ACC112 (cell line): ENCODE measurements at regions not wholly inside any gene's neighbourhood (a gene's known extent, or its start where the extent isn't known, plus 50 kb on each side); places are given as distances from the start of the nearest gene placed in this dataset.

Source experiments
- H2AFZ ChIP-seq: fragments of 200-600 bp; sonication (generic); one replicate; pipeline ENCODE4 v1.6.0; 2017; ENCODE audit warnings: antibody characterized with exemption, low read length; ENCODE audit not compliant: unreplicated experiment
- H3K27ac ChIP-seq: fragments of 200-600 bp; sonication (generic); 2 replicates; pipeline ENCODE4 v1.5.1; 2014; ENCODE audit warnings: low read depth, mild to moderate bottlenecking, antibody characterized with exemption, low read length, moderate library complexity
- H3K27me3 ChIP-seq: fragments of 200-600 bp; sonication (generic); 2 replicates; pipeline ENCODE4 v1.6.1; 2014; ENCODE audit warnings: mild to moderate bottlenecking, antibody characterized with exemption, low read length, moderate library complexity, mixed read lengths; ENCODE audit not compliant: insufficient read depth
- H3K36me3 ChIP-seq: fragments of 200-600 bp; sonication (generic); 2 replicates; pipeline ENCODE4 v1.6.1; 2016; ENCODE audit warnings: mild to moderate bottlenecking, antibody characterized with exemption, low read length, moderate library complexity, mixed read lengths; ENCODE audit not compliant: insufficient read depth
- H3K4me1 ChIP-seq: fragments of 200-600 bp; sonication (generic); one replicate; pipeline ENCODE4 v1.6.1; 2016; ENCODE audit warnings: low read length, mixed read lengths; ENCODE audit not compliant: insufficient read depth, unreplicated experiment, control insufficient read depth
- H3K4me3 ChIP-seq: fragments of 200-600 bp; sonication (generic); 2 replicates; pipeline ENCODE4 v1.5.1; 2014; ENCODE audit warnings: mild to moderate bottlenecking, low read depth, low read length
- H3K79me2 ChIP-seq: fragments of 200-600 bp; sonication (generic); one replicate; pipeline ENCODE4 v1.6.0; 2016; ENCODE audit warnings: low read length; ENCODE audit not compliant: control insufficient read depth, unreplicated experiment, insufficient read depth

DNA sequence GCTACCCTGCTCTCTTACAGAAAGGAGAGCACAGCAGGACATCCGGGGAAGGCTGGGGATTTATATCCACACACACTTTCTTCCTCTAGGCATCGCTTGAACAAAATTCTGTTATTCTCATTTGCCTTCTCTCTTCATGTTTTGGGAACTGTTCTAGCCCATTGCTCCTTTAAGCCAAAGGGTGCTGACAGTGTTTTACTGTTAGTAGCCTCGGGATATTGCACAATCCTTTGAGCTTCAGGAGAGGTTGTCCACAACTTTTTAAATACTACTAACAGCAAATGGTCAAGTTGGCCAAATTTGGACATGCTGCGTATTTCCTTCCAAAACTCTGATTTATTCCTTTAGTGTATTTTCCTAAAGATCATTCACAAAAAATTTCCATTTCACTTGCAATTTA lies 579.2 kb upstream of the RGS18 start:
- Histone ChIP-seq H2AFZ (no peak overlapping the region), H3K4me1 (no peaks in the 10 kb centered on the region), H3K36me3 (no peaks in the 10 kb centered on the region), H3K4me3 (peak overlapping the region; percentile 32; the same call in 1 of the 2 replicates), H3K27me3 (no peaks in the 10 kb centered on the region), H3K79me2 (no peaks in the 10 kb centered on the region), H3K27ac (no peak overlapping the region)

DNA sequence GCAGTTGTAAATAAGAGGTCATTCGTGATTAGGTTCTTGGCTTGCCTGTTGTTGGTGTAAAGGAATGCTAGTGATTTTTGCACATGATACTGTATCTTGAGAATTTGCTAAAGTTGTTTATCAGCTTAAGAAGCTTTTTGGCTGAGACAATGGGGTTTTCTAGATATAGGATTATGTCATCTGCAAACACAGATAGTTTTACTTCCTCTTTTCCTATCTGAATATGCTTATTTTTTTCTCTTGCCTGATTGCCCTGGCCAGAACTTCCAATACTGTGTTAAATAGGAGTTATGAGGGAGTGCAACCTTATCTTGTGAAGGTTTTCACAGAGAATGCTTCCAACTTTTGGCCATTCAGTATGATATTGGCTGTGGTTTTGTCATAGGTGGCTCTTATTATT lies 576.1 kb upstream of the RGS18 start:
- Histone ChIP-seq H3K27ac (no peak overlapping the region), H3K4me3 (no peak overlapping the region), H3K27me3 (no peaks in the 10 kb centered on the region), H3K4me1 (no peaks in the 10 kb centered on the region), H3K79me2 (no peaks in the 10 kb centered on the region), H3K36me3 (no peaks in the 10 kb centered on the region), H2AFZ (no peak overlapping the region)

DNA sequence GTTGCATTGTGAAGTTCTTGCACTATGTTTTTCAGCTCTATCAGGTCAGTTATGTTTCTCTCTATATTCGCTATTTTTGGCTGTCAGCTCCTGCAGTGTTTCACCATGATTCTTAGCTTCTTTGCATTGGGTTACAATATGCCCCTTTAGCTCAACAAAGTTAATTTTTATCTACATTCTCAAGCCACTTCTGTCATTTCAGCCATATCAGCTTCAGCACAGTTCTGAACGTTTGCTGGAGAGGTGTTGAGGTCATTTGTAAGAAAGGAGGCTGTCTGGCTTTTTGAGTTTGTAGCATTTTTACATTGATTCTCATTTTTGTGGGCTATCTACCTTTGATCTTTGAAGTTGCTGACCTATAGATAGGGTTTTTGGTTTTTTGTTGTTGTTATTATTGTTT lies 573.2 kb upstream of the RGS18 start:
- H3K36me3 ChIP-seq = no peaks in the 10 kb centered on the region
- no peaks in the 10 kb centered on the region for H3K4me1 ChIP-seq
- H3K27me3 ChIP-seq = no peaks in the 10 kb centered on the region
- H2AFZ ChIP-seq = no peak overlapping the region
- H3K27ac ChIP-seq = no peak overlapping the region
- H3K79me2 ChIP-seq = no peaks in the 10 kb centered on the region
- H3K4me3 ChIP-seq = no peak overlapping the region

DNA sequence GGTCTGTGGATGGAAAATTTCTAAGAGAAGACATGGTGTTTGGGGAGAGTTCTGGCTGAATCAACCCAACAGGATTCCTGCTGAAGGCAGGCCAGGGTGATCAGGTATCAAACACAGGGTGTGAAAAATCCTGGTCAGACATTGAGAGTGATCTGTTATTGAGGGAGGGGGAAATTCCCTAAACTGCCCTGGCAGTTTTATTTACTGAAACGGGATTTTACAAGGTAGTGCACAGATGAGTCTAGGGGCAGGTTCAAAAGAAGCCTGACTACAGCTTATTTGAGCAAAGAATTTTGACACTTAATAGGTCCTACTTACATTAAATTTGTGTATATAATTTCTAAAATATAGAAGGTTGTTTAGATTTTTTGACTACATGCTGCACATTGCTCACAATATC lies 569.4 kb upstream of the RGS18 start:
- no peaks in the 10 kb centered on the region for H3K79me2 ChIP-seq
- no peaks in the 10 kb centered on the region for H3K36me3 ChIP-seq
- H3K4me3 ChIP-seq = no peak overlapping the region
- no peaks in the 10 kb centered on the region for H3K27me3 ChIP-seq
- no peak overlapping the region for H2AFZ ChIP-seq
- no peak overlapping the region for H3K27ac ChIP-seq
- no peaks in the 10 kb centered on the region for H3K4me1 ChIP-seq

DNA sequence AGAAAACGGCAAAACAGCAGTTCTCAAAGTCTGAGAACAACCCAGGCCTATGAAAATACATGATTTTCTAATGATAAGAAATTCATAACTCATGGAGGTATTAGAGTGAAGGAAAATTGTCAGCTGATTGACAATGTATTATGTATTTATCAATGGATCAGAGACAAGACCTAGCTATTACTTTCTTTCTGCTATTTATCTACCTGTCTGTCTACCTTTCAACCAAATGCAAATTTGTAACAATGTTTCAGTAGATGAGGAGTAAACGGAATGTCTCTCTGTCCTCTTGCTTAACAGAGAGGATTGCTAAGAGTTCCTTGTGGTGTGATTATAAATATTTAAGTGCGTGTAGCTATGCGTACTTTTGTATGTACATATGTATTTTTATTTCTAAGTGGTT lies 568.7 kb upstream of the RGS18 start:
- H3K4me3 ChIP-seq = no peak overlapping the region
- H3K27ac ChIP-seq = no peak overlapping the region
- H3K79me2 ChIP-seq = no peaks in the 10 kb centered on the region
- no peaks in the 10 kb centered on the region for H3K36me3 ChIP-seq
- H3K27me3 ChIP-seq = no peaks in the 10 kb centered on the region
- no peak overlapping the region for H2AFZ ChIP-seq
- no peaks in the 10 kb centered on the region for H3K4me1 ChIP-seq

DNA sequence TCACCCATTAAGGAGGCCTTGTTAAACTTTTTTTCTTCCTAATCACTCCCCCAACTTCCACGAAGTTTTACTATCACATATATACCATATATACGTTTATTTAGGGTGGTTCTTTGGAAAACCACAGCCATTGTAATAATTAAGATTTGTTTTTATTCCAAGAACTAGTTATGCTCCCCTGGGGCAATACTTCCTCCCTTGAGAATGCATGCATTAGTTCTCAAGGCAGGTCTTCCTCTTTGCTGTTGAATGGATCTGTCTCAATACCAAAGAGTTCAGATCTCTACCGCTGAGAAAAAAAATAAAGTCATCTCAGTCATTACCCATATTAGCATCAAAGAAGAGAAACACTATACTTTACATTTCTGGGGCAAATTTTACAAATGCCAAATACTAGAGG lies 567.7 kb upstream of the RGS18 start:
- H3K36me3 ChIP-seq = no peaks in the 10 kb centered on the region
- H2AFZ ChIP-seq = no peak overlapping the region
- no peak overlapping the region for H3K27ac ChIP-seq
- H3K4me3 ChIP-seq = no peak overlapping the region
- H3K27me3 ChIP-seq = no peaks in the 10 kb centered on the region
- H3K4me1 ChIP-seq = no peaks in the 10 kb centered on the region
- no peaks in the 10 kb centered on the region for H3K79me2 ChIP-seq

DNA sequence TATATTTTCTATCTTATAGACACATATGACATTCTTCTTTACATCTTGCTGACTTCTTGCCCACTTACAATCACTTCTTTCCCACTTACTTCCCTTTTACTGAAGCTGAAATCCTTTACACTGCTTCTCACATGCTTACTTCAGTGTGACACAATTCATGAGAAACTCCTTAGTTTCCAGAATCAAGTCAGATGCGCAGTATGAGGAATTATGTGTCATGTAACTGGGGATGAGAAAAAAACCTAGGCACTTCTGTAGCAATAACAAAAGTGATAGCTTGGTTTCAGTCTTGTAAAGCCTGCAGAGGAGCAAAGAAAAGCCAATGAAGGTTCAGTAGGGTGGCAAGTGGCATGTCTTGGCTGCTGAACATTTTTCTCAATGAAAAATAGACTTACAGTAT lies 566.2 kb upstream of the RGS18 start:
- H3K36me3 ChIP-seq = no peaks in the 10 kb centered on the region
- no peak overlapping the region for H2AFZ ChIP-seq
- H3K4me3 ChIP-seq = no peak overlapping the region
- no peak overlapping the region for H3K27ac ChIP-seq
- no peaks in the 10 kb centered on the region for H3K4me1 ChIP-seq
- H3K79me2 ChIP-seq = no peaks in the 10 kb centered on the region
- H3K27me3 ChIP-seq = no peaks in the 10 kb centered on the region

DNA sequence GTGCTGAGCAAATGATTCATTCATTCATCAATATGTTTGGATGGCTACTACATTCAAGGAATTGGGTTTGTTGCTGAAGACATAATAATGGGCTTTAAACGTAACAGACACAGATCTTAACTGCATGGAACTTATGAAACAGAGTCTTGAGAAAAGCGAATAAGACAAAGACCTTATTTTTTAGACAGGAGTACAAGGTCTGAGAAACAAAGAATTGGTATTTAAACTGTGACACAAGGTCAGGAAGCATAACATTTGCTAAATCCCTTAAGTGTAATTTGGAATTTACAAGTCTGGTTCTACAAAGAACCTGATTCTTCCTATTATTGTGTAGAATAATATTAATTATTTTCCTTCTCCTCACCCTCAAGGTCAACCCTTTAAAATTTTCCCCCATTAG lies 565.4 kb upstream of the RGS18 start:
- Histone ChIP-seq H3K4me3 (no peak overlapping the region), H2AFZ (no peak overlapping the region), H3K27me3 (no peaks in the 10 kb centered on the region), H3K27ac (no peak overlapping the region), H3K4me1 (no peaks in the 10 kb centered on the region), H3K79me2 (no peaks in the 10 kb centered on the region), H3K36me3 (no peaks in the 10 kb centered on the region)

DNA sequence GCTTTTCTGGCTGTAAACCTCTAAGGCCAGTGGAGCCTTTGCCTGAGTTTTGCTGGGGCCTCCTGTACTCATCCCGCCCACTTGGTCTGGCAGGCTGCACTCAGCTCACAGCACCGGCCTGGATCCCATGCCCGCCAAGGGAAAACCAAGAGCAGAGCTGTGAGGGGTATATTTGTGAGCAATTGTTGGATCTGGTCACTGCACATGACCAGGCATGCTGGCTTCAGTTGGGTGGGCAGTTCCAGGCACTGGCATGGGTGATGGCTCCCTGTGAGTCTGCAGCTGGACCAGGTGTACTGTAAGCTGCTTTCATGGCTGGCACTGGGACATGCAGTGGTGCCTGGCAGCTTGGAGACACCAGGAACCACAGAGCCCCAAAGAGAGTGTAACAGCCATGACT lies 563.1 kb upstream of the RGS18 start:
- Histone ChIP-seq H3K27me3 (no peaks in the 10 kb centered on the region), H3K4me1 (no peaks in the 10 kb centered on the region), H3K79me2 (no peaks in the 10 kb centered on the region), H3K27ac (no peak overlapping the region), H3K4me3 (no peak overlapping the region), H3K36me3 (no peaks in the 10 kb centered on the region), H2AFZ (no peak overlapping the region)

DNA sequence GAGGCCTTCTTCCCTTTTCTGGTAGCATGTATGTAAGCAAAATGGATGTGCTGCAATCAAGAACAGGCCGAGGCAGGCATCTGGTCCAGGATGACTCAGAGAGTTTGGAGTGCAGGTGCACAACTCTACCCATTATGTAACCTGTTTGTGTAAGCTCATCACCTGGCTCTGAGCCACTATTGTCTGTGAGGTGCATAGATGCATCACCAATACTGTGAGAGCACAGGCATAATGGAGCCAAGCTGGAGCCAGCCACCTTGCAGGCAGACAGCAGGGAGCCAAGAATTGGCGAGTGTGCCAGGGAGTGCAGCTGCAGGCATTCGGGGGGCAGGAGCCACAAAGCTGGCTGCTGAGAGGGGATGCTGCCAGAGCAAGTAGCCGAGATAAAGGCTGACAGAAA lies 549.9 kb upstream of the RGS18 start:
- Histone ChIP-seq H3K36me3 (no peaks in the 10 kb centered on the region), H3K4me3 (no peak overlapping the region), H3K27ac (no peak overlapping the region), H3K4me1 (no peaks in the 10 kb centered on the region), H3K27me3 (no peaks in the 10 kb centered on the region), H3K79me2 (no peaks in the 10 kb centered on the region), H2AFZ (no peak overlapping the region)

DNA sequence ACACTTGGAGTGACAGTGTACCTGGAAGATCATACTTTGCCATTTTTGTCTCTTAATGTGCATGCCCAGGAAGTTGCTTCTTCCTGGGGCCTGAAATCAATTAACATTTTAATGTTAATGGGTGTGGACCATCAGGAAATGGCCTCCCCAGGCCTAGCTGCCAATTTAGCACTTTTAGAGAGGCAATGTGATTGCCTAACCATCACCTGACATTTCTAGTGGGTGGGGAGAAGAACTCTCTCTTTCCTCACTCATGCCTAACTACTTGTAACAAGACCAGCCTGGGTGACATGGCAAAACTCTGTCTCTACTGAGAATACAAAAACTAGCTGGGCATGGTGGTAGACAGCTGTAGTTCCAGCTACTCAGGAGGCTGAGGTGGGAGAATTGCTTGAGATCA lies 549.0 kb upstream of the RGS18 start:
- no peaks in the 10 kb centered on the region for H3K27me3 ChIP-seq
- H3K79me2 ChIP-seq = no peaks in the 10 kb centered on the region
- H2AFZ ChIP-seq = no peak overlapping the region
- H3K36me3 ChIP-seq = no peaks in the 10 kb centered on the region
- H3K4me1 ChIP-seq = no peaks in the 10 kb centered on the region
- H3K4me3 ChIP-seq = no peak overlapping the region
- no peak overlapping the region for H3K27ac ChIP-seq
